ENCODE measurements at regions not wholly inside any gene's neighbourhood (a gene's known extent, or its start where the extent isn't known, plus 50 kb on each side); places are given as distances from the start of the nearest gene placed in this dataset.
A peak's percentile ranks its signal among the peaks of the same experiment; 100 is the strongest.
"Not testable (repeated sequence)": the region's sequence is repeated elsewhere in the genome, so short reads cannot be mapped to it uniquely, and the experiment has no call there.

DNA sequence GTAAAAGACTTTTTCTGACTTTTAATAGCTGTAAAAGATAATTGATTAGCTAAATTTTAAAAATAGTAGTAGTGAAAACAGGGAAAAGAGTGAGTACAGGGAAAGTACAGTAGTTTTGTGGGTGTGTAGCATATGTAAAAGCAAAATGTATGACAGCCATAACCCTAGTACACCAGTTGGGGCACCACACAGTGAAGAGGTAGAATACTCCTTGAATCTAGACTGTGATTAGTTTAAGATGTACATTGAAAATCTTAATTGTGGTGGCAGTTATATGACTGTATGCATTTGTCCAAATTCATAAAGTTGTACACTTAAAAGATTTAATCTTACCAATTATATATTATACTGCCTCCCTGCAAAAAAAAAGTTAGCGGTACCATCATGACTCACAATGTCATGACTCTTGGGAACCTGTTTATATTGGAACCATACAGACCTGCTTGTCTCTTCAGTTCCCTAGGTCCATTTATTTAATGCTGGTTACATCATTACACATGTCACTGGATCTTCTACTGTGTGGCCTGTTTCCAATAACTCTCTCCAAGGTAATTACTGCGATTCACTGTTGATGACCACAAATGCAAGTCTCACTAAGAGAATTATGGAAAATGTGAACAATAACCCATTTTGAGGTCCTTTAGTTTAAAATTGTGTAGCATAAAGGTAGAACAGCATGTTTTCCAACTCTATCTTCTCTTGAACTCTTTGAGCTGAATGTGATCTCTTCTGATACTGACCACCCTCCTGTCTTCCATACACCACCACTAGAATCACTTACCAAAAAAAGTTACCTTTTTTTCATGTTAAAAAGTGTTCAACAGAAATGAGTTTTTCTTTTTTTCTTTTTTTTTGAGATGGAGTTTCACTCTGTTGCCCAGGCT is 264.2 kb upstream of the AMIGO2 start:
- peak; percentile 68 for ATAC-seq

DNA sequence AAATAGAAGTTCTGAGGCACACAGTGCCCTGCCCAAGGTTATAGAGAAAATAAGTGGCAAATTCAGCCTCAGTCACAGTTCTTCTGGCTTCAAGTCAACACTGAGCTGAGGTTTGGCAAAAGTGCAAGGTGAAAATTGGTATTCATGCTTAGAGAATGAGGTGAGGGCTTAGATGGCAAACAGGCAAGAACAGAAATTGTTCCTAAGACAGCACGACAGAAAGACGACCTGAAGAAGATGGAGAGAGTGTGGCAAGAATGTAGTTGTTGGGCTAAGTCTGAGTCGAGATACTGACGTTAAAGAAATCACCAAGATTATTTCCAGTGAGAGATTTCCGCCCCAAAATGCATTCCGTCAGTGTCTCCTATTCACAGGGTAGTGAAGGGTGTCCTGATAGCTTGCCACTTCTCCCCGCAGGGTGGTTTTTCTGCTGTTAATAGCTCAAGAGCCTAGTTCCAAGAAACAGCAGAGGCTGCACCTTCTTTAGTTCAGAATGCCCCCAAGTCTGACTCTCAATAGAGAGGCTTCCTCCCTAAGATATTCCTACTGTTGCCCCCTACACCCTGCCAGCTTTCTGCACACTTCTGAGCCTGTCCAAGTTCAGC is 260.8 kb upstream of the AMIGO2 start:
- ATAC-seq = no peak

DNA sequence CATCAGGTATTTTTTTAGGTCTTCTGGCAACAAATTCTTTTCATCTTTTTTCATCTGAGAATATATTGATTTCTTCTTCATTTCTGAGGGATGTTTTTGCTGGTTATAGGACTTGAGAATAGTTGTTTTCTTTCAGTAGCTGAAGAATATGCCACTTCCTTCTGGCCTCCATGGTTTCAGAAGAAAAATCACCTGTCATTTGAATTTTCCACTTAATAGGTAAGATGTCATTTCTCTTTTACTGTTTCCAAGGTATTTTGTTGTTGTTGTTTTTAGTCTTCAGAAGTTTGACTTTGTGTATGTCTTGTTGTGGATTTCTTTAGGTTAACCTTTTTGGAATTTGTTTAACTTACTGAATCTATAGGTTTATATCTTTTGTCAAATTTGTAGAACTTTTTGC is 257.8 kb upstream of the AMIGO2 start:
- ATAC-seq = no peak

DNA sequence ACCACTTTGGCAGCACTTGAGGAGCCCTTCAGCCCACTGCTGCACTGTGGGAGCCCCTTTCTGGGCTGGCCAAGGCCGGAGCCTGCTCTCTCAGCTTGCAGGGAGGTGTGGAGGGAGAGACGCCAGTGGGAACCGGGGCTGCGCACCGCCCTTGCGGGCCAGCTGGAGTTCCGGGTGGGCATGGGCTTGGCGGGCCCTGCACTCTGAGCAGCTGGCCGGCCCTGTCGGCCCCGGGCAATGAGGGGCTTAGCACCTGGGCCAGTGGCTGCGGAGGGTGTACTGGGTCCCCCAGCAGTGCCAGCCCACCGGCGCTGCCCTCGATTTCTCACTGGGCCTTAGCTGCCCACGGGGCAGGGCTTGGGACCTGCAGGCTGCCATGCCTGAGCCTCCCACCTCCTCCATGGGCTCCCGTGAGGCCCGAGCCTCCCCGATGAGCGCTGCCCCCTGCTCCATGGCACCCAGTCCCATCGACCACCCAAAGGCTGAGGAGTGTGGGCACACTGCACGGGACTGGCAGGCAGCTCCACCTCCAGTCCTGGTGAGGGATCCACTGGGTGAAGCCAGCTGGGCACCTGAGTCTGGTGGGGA is 253.6 kb upstream of the AMIGO2 start:
- not testable (repeated sequence) for ATAC-seq

DNA sequence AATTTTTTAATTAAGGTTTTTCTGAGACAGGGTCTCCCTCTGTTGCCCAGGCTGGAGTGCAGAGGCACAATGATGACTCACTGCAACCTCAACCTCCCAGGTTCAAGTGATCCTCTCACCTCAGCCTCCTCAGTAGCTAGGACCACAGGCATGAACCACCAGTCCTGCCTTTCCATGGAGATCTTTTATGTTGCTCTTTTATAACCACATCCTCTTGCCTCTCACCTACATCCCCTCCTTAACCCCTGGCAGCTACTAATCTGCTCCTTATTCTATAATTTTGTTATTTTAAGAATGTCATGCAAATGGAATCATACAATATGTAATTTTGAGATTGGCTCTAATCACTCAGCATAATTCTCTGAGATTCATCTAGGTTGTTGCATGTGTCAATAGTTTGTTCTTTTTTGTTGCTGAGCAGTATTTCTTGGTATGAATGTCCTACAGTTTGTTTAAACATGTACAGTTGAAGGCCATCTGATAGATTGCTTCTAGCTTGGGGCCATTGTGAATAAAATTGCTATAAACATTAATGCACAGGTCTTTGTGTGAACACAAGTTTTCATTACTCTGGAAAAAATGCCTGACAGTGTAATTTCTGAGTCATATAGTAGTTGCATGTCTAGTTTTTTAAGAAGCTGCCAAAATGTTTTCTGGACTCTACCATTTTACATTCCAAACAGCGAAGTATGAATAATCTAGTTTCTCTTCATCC is 249.2 kb upstream of the AMIGO2 start:
- peak; percentile 71 for ATAC-seq

DNA sequence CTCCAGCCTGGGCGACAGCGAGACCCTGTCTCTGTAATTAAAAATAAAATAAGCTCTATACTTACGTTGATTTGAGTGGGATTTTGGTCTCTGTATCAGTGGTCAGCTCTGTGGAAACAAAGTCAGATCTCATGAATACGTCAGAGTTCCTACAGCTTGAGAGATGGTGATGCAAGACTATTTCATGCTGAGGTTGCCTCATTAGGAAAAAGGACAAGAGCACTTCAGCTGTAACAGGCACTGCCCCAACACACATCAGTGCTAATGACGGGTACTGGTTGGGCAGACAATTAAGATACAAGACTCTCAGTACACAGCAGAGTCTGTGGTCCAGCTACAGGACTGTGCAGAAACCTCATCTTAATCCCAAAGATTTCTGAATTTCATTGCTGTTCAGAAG is 246.4 kb upstream of the AMIGO2 start:
- ATAC-seq = no peak

DNA sequence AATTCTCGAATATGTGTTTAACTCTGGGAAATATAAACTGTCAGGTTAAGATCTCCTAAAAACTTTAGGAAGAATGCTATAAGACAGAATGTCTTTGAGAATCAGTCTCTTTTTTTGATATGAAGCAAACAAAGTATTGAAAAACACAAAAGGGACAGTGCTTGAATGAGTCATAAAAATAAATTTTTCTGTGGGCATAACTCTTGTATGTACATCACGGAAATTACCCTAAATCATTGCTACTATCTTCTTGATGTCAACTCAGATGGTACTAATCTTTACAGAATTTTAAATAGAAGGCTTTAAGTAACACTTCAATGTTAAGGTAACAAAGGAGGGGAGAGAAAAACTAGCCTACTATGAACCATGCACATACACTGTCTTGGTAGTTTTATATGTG is 244.0 kb upstream of the AMIGO2 start:
- no peak for ATAC-seq

DNA sequence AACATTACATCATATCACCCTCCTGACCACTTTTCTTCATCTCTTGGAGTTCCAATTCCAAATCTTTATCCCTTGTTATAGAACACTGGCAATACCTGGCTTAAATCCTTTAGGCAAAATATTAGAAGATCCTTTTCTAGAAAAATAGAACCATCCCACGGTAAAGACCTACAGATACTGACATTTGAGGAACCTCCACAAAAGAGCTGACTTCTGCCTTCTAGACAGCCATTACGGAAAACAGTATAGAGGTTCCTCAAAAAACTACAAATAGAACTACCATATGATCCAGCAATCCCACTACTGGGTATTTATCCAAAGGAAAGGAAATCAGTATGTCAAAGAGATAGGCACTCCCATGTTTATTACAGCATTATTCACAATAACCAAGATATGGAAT is 241.7 kb upstream of the AMIGO2 start:
- ATAC-seq = no peak

DNA sequence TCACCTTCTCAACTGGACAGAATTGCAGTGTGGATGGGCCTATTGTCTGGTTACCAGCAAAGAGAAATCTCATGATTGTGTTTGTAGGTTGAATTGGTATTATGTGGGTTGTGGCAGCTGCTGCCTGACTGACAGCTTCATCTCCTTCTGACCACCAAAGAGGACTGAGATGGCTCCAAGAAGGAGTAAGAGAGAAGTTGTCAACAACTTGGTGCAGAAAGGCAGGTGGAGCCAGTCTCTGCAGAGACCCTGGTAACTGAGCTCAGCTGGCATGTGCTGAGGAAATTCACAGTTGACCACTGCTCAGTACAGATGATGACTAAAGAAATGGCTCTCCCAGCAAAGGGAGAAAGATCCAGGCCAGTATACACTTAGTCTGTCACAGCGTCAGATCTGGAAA is 240.0 kb upstream of the AMIGO2 start:
- ATAC-seq = no peak

DNA sequence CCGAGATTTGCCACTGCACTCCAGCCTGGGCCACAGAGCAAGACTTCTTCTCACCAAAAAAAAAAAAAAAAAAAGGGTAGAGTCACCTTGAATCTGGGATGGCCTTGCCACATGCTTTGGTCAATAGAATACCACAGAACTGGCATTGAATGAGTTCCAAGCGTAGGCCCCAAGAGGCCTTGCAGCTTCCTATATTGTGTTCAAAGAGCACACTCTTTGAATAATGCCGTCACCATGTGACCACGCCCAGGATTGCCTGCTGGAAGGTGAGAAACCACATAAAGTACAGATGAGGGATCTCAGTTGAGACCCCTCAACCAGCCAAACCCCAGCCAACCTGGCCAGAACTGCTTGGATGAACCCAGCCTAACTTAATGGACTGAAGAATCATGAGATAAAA is 239.2 kb upstream of the AMIGO2 start:
- ATAC-seq = no peak

DNA sequence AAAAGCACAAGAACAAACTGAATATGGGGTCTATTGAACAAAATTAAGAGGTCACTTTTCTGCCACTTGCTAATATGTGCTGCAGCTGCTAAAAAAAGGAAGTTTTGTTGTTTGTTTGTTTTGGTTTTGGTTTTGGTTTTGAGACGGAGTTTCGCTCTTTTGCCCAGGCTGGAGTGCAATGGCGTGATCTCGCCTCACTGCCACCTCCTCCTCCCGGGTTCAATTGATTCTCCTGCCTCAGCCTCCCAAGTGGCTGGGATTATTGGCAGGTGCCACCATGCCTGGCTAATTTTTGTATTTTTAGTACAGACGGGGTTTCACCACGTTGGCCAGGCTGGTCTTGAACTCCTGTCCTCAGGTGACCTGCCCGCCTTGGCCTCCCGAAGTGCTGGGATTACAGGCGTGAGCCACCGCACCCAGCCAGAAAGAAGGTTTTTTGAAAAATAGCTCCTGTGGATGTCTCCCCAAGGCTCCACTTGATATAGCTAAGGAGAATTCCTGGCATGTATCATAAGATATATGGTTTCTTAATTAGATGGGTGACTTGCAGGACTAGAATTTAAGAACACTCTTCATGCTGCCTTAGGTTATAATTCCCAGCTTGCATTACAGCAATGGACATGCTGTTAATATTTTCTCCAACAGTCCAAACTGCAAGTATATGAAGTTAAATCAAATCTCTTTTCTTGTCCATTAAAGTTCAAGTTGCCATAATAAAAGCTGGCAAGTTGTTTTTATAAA is 237.6 kb upstream of the AMIGO2 start:
- ATAC-seq = no peak

DNA sequence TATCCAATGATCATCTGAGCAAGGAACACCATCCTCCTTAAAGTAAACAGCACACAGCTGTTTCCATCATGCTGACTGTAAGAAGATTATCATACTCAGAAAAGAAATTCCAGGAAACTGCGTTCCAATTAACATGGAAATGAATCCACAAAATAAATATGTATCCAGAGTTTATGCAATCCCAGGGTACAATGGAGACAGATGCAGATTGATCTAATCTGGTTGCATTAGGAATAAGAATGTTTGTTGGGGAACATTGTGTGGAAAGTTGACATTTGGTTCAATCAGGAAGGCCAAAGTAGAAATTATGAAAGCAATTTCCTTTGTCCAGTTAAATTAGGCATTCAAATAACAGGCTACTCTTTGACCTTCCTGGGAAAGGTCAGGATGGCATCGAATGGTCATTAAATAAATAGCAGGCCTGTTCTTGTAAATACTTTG is 236.9 kb upstream of the AMIGO2 start:
- no peak for ATAC-seq

DNA sequence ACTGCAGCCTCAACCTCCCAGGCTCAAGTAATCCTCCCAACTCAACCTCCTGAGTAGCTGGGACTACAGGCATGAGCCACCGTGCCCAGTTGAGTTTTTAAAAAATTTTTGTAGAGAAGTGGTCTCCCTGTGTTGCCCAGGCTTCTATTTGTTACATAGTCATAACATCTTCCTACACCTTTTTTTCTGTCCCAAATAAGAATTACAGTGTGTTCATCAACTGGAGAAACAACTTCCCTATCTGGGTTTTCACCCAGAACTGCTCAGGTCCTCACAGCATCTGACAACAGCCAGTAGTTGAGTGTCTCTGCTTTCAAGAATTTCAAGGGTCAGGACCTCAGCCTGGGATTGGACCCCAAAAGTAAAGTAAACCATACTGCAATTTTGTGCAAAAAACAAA is 235.2 kb upstream of the AMIGO2 start:
- no peak for ATAC-seq

DNA sequence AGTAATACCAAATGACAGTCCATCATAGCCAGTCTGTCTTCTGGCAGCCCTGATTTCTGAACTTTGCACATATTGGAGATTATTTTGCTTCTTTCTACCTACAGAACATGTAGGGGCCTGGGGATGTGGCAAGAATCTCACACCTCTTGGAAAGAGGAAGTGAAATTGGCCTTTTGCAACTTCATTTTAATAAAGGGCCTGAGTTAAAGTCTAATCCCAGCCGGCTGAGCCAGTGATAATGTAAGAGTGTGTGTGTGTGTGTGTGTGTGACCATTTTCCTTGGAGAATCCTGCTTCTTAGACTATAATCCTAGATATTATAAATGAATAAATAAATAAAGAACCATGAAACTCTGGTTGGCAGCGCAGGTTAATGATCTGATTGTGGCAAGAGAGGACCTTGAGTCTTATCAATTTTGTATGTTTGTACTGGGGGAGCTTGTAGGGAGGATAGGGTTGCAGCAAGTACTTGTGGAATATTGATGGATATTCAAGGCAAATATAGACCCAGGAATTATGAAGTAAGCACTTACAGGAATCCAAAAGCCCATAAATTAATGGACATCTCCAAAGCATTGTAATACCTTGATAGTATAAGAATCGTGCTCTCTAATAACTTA is 233.2 kb upstream of the AMIGO2 start:
- no peak for ATAC-seq

DNA sequence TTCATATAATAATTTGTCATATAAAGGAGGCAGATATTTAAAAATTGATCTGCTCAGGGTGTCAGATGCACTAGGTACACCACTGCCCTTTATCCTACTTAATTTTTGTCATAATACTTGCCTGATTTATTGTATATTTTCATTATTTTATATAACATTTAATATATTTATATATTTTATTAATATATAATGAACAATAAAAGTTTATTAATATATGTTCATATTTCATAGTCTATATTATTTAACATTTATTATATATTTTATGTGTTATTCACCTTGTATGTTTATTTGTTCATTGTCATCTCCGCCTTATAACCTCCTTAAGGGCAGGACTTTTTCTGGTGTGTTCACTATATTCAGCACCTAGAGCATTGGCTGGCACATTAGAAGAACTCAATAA is 232.4 kb upstream of the AMIGO2 start:
- no peak for ATAC-seq

DNA sequence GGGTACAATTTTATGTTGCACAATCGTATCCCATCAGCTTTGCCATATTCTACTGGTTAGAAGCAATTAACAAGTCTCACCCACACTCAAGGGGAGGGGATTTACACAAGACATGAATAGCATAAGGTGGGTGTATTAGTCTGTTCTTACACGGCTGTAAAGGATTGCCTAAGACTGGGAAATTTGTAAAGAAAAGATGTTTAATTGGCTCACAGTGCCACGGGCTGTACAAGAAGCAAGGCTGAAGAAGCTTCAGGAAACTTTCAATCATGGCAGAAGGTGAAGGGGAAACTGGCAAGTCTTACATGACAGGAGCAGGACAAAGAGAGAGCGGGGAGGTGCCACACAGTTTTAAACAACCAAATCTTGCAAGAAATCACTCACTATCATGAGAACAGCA is 231.8 kb upstream of the AMIGO2 start:
- ATAC-seq = no peak

DNA sequence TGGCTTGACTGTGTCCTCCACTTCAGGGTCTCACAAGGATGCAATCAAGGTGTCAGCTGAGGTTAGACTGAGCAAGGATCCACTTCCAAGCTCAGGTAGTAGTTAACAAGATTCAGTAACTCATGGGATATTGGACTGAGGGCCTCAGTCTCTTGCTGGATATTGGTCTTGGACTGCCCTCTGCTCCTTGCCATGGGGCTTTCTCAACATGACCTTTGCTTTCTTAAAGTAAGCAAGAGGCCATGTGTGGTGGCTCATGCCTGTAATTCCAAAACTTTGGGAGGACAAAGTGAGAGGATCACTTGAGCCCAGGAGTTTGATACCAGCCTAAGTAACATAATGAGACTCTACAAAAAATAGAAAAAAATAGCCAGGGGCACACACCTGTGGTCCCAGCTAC is 231.3 kb upstream of the AMIGO2 start:
- ATAC-seq = no peak

DNA sequence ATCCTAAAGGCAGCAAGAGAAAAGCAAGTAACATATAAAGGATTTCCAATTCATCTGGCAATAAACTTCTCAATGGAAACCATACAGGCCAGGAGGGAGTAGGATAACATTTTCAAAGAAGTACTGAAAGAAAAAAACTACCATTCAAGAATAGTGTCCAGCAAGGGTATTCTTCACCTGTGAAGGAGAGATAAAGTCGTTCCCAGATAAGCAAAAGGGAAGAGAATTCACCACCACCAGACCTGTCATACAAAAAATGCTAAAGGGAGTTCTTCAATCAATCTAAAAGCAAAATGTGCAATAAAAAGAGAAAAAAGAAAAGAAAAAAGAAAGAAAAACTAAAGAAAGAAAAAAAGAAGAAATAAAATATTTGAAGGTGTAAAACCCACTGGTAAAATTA is 228.9 kb upstream of the AMIGO2 start:
- no peak for ATAC-seq

DNA sequence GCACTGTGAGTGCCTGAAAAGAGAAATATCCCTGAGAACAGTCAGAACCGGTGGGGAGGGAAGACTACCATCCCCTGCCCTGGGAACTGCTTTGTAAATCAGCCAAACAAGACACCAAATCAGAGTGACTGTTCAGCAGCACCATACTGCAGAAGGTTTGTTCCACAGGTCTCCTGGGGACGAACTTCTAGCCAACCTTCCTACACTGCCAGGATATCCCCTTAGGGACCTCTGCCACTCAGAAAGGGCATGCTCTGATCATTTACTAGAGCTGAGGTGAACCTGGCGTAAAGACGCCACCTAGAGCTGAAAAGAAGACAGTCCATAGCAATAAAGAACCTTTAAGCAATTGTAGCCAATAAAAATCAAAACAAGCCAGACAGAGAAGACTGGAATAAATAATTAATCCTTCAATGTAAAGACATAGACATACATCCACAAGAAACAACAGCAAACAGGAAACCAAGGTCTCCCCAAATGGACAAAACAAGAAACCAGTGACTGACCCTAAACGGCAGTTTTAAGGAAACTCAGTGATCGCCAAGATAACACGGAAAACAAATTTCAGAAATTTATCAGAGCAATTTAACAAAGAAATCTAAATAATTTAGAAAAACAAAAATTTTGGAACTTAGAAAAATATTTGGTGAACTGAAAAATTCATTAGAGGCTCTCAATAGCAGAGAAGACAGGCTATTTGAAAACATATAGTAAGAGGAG is 228.1 kb upstream of the AMIGO2 start:
- peak; percentile 75 for ATAC-seq

DNA sequence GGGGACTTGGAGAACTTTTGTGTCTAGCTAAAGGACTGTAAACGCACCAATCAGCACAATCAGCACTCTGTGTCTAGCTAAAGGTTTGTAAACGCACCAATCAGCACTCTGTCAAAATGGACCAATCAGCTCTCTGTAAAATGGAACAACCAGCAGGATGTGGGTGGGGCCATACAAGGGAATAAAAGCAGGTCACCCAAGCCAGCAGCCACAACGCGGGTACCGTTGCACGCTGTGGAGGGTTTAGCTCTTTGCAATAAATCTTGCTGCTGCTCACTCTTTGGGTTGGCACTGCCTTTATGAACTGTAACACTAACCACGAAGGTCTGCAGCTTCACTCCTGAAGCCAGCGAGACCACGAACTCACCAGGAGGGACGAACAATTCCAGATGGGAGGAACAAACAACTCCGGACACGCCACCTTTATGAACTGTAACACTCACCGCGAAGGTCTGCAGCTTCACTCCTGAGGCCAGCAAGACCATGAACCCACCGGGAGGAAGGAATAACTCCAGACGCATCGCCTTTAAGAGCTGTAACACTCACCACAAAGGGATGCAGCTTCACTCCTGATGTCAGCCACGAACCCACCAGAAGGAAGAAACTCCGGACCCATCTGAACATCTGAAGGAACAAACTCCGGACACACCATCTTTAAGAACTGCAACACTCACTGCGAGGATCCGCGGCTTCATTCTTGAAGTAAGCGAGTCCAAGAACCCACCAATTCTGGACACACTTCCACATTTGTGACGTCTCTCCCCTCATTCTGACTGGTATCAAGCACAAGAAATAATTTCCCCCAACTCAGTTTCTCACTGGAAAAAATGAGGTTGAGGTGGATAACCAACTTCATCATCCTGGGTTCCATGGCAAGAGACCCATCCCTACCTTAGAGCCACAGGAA is 227.3 kb upstream of the AMIGO2 start:
- not testable (repeated sequence) for ATAC-seq
